ENCODE measurements at regions not wholly inside any gene's neighbourhood (a gene's known extent, or its start where the extent isn't known, plus 50 kb on each side); places are given as distances from the start of the nearest gene placed in this dataset.

DNA sequence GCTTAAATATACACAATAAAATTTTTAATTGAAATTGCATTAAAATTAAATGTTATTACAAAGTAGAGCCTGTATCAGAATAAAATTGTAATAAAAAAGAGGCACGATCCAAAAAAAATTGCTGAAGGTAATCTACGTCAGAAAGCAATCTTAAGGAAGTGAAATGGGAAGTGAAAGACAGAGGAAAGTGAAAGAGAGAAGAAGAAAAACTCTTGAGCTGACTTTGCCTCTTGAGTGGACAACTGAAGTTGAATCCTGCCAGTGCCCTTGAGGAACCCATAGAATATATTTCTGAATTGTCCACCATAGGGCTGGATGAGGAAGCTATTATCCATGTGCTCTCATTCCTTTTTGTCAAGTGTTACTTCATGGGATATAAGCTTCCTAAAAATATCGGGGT is 285.1 kb upstream of the STAC start:
- DNase-seq (ENCODE audit: low spot score in 2 of 2) = no peak
- 83 to 92% methylated on average over 3 of the region's 3 CpGs for WGBS, 2 donors
- intact Hi-C loops (cut with DNase I; ENCODE audit: low total_unique reads) = no loop called here
- TF ChIP-seq, protein P1, sequence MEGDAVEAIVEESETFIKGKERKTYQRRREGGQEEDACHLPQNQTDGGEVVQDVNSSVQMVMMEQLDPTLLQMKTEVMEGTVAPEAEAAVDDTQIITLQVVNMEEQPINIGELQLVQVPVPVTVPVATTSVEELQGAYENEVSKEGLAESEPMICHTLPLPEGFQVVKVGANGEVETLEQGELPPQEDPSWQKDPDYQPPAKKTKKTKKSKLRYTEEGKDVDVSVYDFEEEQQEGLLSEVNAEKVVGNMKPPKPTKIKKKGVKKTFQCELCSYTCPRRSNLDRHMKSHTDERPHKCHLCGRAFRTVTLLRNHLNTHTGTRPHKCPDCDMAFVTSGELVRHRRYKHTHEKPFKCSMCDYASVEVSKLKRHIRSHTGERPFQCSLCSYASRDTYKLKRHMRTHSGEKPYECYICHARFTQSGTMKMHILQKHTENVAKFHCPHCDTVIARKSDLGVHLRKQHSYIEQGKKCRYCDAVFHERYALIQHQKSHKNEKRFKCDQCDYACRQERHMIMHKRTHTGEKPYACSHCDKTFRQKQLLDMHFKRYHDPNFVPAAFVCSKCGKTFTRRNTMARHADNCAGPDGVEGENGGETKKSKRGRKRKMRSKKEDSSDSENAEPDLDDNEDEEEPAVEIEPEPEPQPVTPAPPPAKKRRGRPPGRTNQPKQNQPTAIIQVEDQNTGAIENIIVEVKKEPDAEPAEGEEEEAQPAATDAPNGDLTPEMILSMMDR (IDR thresholded peaks at IDR 0.05) = no peak
- no peak for TF ChIP-seq POLR2A (IDR thresholded peaks at IDR 0.05)
- H3K4me3 ChIP-seq (ENCODE audit: low read depth, poor library complexity, severe bottlenecking) = no peak overlapping the region

DNA sequence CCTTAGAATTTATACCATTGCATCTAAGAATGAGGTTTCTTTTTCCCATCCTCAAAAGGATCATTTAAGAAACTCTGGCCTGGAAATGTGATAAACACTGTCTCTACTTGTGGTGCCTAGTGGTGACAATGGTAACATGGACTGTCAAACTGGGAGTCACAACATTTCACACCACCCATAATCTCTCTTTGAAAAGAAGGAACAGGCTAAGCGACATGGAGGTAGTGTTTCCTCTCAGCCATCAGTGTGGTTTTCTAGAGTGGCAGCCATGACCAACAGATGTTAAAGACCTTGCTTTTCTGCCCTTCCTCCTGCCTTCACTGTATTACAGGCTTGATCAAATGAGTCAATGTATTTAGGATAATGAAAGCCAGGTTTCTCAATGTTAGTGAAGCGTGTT is 283.1 kb upstream of the STAC start:
- TF ChIP-seq, protein P1 (IDR thresholded peaks at IDR 0.05) = no peak
- no peak for TF ChIP-seq POLR2A (IDR thresholded peaks at IDR 0.05)
- 75 to 77% methylated on average over 2 of the region's 2 CpGs for WGBS, 2 donors
- no peak overlapping the region for H3K4me3 ChIP-seq (ENCODE audit: low read depth, poor library complexity, severe bottlenecking)
- no peak for DNase-seq (ENCODE audit: low spot score in 2 of 2)
- intact Hi-C loops (cut with DNase I; ENCODE audit: low total_unique reads) = no loop called here

DNA sequence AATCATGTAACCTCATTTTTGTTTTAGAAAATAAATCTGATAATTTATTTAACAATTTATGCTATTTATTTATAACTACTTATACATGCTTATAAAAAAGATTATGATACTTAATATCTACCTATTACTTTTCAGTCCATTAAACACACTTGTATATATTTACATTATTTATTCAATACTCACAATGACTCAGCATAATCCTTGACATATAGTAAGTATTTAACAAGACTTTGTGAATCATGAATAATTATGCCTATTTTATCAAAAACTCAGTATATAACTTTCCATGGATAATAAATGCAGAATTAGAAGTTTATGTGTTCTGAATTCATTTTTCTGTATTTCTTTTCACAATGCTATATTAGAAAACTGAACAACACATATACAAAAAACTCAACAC is 266.0 kb upstream of the STAC start:
- H3K4me3 ChIP-seq (ENCODE audit: low read depth, poor library complexity, severe bottlenecking) = no peak overlapping the region
- intact Hi-C loops (cut with DNase I; ENCODE audit: low total_unique reads) = no loop called here
- no peak for TF ChIP-seq POLR2A (IDR thresholded peaks at IDR 0.05)
- TF ChIP-seq, protein P1 (IDR thresholded peaks at IDR 0.05) = no peak
- DNase-seq (ENCODE audit: low spot score in 2 of 2) = no peak

DNA sequence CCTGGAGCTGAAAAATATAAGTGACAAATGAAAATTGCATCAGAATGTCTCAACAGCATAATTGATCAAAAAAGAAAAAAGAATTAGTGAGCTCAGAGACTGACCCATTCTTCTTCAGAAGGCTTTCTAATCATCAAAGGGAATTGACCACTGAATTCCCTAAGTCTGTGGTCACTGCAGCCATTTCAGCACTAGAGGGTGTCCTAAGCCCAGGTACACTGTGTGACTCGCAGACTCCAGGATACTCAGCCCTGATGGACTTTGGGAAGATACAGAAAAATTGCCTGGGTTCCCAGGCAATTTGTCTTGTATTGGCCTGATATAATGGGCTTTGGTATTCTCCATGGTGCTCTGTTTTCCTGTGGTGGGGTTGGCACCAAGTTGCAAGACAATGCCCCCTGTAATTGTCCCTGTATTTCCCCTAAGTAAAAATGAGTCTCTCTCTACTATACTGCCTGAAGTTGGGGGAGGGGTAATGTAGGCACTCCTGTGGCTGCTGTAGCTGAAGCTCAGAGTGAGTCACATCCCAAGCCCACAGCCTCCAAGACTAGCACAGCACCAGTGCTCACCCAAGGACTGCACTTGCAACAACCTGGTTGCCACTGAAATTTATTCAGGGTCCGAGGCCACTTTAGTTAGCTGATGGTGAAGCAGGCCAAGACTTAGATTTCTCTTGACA is 256.0 kb upstream of the STAC start:
- TF ChIP-seq, protein P1 (IDR thresholded peaks at IDR 0.05) = no peak
- no peak for TF ChIP-seq POLR2A (IDR thresholded peaks at IDR 0.05)
- 62 to 75% methylated on average over 2 of the region's 2 CpGs for WGBS, 2 donors
- H3K4me3 ChIP-seq (ENCODE audit: low read depth, poor library complexity, severe bottlenecking) = no peak overlapping the region
- no peak for DNase-seq (ENCODE audit: low spot score in 2 of 2)
- intact Hi-C loops (cut with DNase I; ENCODE audit: low total_unique reads) = no loop called here

DNA sequence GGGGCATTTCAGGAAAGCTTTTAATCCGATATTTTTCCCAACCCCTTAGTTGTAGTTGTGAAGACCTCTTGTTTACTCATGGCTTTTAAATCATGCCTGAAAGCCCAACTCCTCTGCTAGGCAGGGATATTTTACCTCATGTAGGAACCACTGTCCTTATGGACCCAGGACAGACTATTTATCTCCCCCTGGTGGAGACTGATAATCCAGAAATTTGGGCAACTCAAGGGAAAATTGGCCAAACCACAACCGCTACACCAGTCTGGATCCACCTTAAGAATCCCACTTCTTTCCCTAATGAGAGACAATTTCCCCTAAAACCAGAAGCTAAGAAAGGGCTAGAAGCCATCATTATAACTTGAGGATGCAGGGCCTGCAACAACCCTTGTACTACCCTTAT is 248.1 kb upstream of the STAC start:
- no peak for DNase-seq (ENCODE audit: low spot score in 2 of 2)
- no peak for TF ChIP-seq POLR2A (IDR thresholded peaks at IDR 0.05)
- TF ChIP-seq, protein P1 (IDR thresholded peaks at IDR 0.05) = no peak
- intact Hi-C loops (cut with DNase I; ENCODE audit: low total_unique reads) = no loop called here
- no peak overlapping the region for H3K4me3 ChIP-seq (ENCODE audit: low read depth, poor library complexity, severe bottlenecking)
- 94 to 97% methylated on average over 2 of the region's 2 CpGs for WGBS, 2 donors

DNA sequence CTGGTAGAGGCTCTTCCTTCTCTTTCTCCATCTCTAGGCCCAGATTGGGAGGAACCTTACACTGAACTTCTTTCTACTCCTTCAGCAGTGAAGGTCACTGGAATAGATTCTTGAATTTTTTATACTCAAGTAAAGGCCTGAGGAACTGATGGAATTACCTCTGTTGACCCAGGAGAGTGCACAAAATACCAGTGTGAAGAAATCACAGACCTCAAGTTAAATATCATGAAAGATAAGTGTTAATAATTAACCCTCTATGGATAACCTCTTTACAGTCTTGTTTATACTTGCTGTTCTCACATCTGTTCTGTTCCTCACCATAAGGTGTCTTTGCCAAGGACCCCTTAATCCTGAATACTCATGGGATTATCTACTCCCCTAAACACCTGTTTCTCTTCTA is 244.4 kb upstream of the STAC start:
- intact Hi-C loops (cut with DNase I; ENCODE audit: low total_unique reads) = no loop called here
- TF ChIP-seq, protein P1 (IDR thresholded peaks at IDR 0.05) = no peak
- no peak for TF ChIP-seq POLR2A (IDR thresholded peaks at IDR 0.05)
- no peak for DNase-seq (ENCODE audit: low spot score in 2 of 2)
- H3K4me3 ChIP-seq (ENCODE audit: low read depth, poor library complexity, severe bottlenecking) = no peak overlapping the region

Data from lower leg skin (tissue), 4 donors.